Body of pancreas (tissue), 4 donors: ENCODE measurements at regions not wholly inside any gene's neighbourhood (a gene's known extent, or its start where the extent isn't known, plus 50 kb on each side); places are given as distances from the start of the nearest gene placed in this dataset.

Experiments used
- ATAC-seq: fragments of 150-250 bp; one replicate; pipeline ENCODE4 v1.9.1; 2016
- DNase-seq, 4 donors: peaks; one replicate each; pipeline ENCODE4 v3.0.0-alpha.2; 2019
- H3K27ac ChIP-seq, 4 donors: fragments of 200-600 bp; sonication (generic); 1 replicate in 3 of 4; 2 replicates in 1 of 4; pipeline versions ENCODE4 v1.5.1 to v1.6.1; 2016 to 2019; ENCODE audit warnings: mild to moderate bottlenecking in 1 of 4, mixed read lengths in 1 of 4, moderate library complexity in 1 of 4
- H3K27me3 ChIP-seq, 2 donors: fragments of 200-600 bp; sonication (generic); one replicate each; pipeline ENCODE4 v1.6.0; 2016; ENCODE audit warnings: mild to moderate bottlenecking in 1 of 2
- H3K36me3 ChIP-seq, 2 donors: fragments of 200-600 bp; sonication (generic); replicated peaks in 1 of 2; 2 replicates each; pipeline ENCODE4 v1.5.1; 2016; ENCODE audit warnings: low read depth in 2 of 2; ENCODE audit not compliant: insufficient read depth in 1 of 2
- H3K4me1 ChIP-seq: fragments of 200-600 bp; sonication (generic); one replicate; pipeline ENCODE4 v1.6.0; 2016
- H3K4me3 ChIP-seq, 2 donors: fragments of 200-600 bp; sonication (generic); 1 replicate in 1 of 2; 2 replicates in 1 of 2; pipeline ENCODE4 v1.5.1; 2016 to 2019
- H3K9me3 ChIP-seq, 3 donors: fragments of 200-600 bp; sonication (generic); 1 replicate in 2 of 3; 2 replicates in 1 of 3; pipeline ENCODE4 v1.5.1; 2016
- CTCF ChIP-seq, 7 experiments: fragments of 450-650 bp in 4 of 7; fragments of 200-600 bp in 3 of 7; sonication (generic) in 3 of 7; IDR thresholded peaks; one replicate each; pipeline ENCODE4 v1.5.1; 2016 to 2019; ENCODE audit warnings: antibody characterized with exemption in 7 of 7
- POLR2A ChIP-seq, 3 donors: fragments of 450-650 bp; IDR thresholded peaks; one replicate each; pipeline ENCODE4 v1.6.1; 2016; ENCODE audit warnings: antibody characterized with exemption in 3 of 3, mild to moderate bottlenecking in 2 of 3
- WGBS, 2 donors: methylation state at CpG; one replicate each; pipeline ENCODE4 v1.1.5; 2017; 5-methylcytosine and 5-hydroxymethylcytosine counted together
- intact Hi-C: fragments of 100-400 bp; cut with DNase I; formaldehyde crosslinking; loops from one replicate; pipeline ENCODE4 v1.15.1; 2023

GRCh38 chr1:213329406-213330008 is 278.5 kb downstream of the RPS6KC1 start:
- no peaks in the 10 kb centered on the region for H3K4me1 ChIP-seq
- DNase-seq (no peak), ATAC-seq (no peak)
- TF ChIP-seq POLR2A (IDR thresholded peaks at IDR 0.05) (no peak), CTCF (IDR thresholded peaks at IDR 0.05) (no peak)
- intact Hi-C loops: no loop called here
- no peaks in the 10 kb centered on the region for H3K36me3 ChIP-seq
- no peak overlapping the region for H3K27ac ChIP-seq
- WGBS, 2 donors: 69 to 72% methylated on average over 11 of the region's 11 CpGs
- H3K27me3 ChIP-seq: no peaks in the 10 kb centered on the region
- H3K9me3 ChIP-seq: no peaks in the 10 kb centered on the region
- H3K4me3 ChIP-seq: no peak overlapping the region

- 46 to 53% methylated on average over 3 of the region's 3 CpGs for whole genome bisulfite sequencing, 2 donors
- Histone ChIP-seq H3K4me3 (no peak overlapping the region), H3K36me3 (no peaks in the 10 kb centered on the region), H3K4me1 (no peaks in the 10 kb centered on the region), H3K9me3 (no peaks in the 10 kb centered on the region), H3K27me3 (no peaks in the 10 kb centered on the region), H3K27ac (no peak overlapping the region)
- intact Hi-C loops: no loop called here
- ATAC-seq: no peak
- no peak for DNase-seq
- TF ChIP-seq POLR2A (IDR thresholded peaks at IDR 0.05) (no peak), CTCF (IDR thresholded peaks at IDR 0.05) (no peak)
These were observed 279.2 kb downstream of the RPS6KC1 start for GRCh38 chr1:213330281-213330680.

GRCh38 chr1:213331631-213332175 is 280.7 kb downstream of the RPS6KC1 start:
- Histone ChIP-seq H3K9me3 (no peaks in the 10 kb centered on the region), H3K27me3 (no peaks in the 10 kb centered on the region), H3K4me1 (no peaks in the 10 kb centered on the region), H3K27ac (no peak overlapping the region), H3K4me3 (no peak overlapping the region), H3K36me3 (no peaks in the 10 kb centered on the region)
- TF ChIP-seq POLR2A (IDR thresholded peaks at IDR 0.05) (no peak), CTCF (IDR thresholded peaks at IDR 0.05) (no peak)
- ATAC-seq (no peak), DNase-seq (no peak)
- intact Hi-C loops: no loop called here
- 71 to 84% methylated on average over 4 of the region's 4 CpGs for WGBS, 2 donors

GRCh38 chr1:213332491-213332890 is 281.4 kb downstream of the RPS6KC1 start:
- DNase-seq (no peak), ATAC-seq (no peak)
- H3K9me3 ChIP-seq: no peaks in the 10 kb centered on the region
- no peak overlapping the region for H3K27ac ChIP-seq
- no peaks in the 10 kb centered on the region for H3K4me1 ChIP-seq
- 49 to 69% methylated on average over 4 of the region's 4 CpGs for WGBS, 2 donors
- no peaks in the 10 kb centered on the region for H3K36me3 ChIP-seq
- TF ChIP-seq POLR2A (IDR thresholded peaks at IDR 0.05) (no peak), CTCF (IDR thresholded peaks at IDR 0.05) (no peak)
- intact Hi-C loops: no loop called here
- H3K27me3 ChIP-seq: no peaks in the 10 kb centered on the region
- no peak overlapping the region for H3K4me3 ChIP-seq

- Histone ChIP-seq H3K27me3 (no peaks in the 10 kb centered on the region), H3K4me1 (no peaks in the 10 kb centered on the region), H3K4me3 (no peak overlapping the region), H3K27ac (no peak overlapping the region), H3K9me3 (no peaks in the 10 kb centered on the region), H3K36me3 (no peaks in the 10 kb centered on the region)
- ATAC-seq (no peak), DNase-seq (no peak)
- 74 to 79% methylated on average over 5 of the region's 5 CpGs for WGBS, 2 donors
- TF ChIP-seq POLR2A (IDR thresholded peaks at IDR 0.05): no peak
- no peak for TF ChIP-seq CTCF (IDR thresholded peaks at IDR 0.05)
- intact Hi-C loops: no loop called here
These were observed 282.1 kb downstream of the RPS6KC1 start for GRCh38 chr1:213333121-213333520.
